ENCODE measurements at regions not wholly inside any gene's neighbourhood (a gene's known extent, or its start where the extent isn't known, plus 50 kb on each side); places are given as distances from the start of the nearest gene placed in this dataset.
"Not testable (repeated sequence)": the region's sequence is repeated elsewhere in the genome, so short reads cannot be mapped to it uniquely, and the experiment has no call there.

- no peak for DNase-seq
Observed at GRCh38 chr14:51351997-51352396, 112.0 kb downstream of the TMX1 start.

DNA sequence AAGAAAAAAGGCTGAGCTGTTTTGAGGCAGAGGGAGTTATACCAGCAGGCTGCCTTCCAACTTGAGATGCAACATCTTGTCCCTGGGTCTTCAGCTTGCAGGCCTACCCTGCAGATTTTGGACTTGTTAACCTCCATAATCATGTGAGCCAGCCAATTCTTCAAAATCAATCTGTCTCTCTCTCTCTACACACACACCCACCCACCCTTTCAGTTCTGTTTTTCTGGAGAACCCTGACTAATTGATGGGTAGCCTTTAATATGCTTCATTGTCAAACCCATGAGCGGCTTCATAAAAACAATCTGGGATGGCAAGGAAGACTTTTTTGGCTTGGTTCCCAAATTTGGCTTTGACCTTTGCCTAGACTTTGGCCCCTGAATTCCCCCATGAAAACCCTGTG is 113.9 kb downstream of the TMX1 start:
- no peak for DNase-seq

DNA sequence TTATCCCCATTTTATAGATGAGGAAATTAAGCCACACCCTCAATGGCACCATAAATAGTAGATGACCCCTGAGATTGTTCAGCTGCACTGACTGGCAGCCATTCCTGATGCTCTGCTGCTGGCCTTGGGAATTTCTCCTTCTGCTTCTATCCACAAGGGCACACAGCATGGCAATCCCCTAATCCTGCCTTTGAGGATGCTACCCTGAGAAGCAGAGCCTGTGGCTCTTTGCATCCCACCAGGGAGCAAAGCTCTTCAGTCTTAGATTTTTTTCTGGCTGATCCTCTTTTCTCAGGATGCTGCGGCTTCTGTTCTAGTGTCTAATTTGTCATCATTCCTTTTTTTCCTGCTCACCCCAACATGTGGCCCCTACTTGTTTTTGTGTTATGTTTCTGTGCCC is 114.8 kb downstream of the TMX1 start:
- DNase-seq, result no peak

DNA sequence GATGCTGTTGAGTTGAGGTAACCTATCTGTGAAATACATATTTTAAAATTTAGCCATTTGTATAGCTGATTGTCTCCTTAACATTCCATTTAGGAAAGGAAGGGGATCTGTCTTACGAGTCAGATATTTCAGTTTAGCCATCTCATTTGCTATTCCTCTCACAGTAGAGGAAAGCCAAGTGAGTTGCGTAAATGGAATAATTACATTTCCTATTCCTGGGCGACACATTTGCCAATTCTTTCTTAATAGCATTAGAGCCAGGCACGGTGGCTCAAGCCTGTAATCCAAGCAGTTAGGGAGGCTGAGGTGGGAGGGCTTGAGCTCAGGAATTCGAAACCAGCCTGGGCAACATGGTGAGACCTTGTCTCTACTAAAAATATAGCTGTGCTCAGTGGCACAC is 116.3 kb downstream of the TMX1 start:
- DNase-seq, result no peak

DNA sequence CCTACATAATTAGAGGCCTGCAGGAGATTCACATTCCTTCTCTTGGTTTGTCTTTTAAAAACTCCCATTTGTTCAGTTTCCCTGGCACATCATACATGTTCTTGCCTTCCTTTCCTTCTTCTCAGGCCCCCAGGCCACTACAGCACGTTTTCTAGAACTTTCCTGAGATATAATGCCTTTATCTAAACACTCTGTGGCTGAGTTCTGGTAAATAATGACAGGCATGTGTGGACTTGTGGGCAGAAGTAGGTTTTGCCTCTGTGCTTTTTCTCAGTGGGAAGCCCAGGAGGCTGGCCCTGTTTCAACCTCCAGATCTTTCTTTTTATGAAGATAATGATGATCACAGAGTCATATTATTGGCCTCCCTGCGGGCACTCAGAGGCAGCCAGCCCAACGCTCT is 117.2 kb downstream of the TMX1 start:
- no peak for DNase-seq

GRCh38 chr14:51360592-51360991 is 120.5 kb downstream of the TMX1 start:
- peak; percentile 53 for DNase-seq

DNA sequence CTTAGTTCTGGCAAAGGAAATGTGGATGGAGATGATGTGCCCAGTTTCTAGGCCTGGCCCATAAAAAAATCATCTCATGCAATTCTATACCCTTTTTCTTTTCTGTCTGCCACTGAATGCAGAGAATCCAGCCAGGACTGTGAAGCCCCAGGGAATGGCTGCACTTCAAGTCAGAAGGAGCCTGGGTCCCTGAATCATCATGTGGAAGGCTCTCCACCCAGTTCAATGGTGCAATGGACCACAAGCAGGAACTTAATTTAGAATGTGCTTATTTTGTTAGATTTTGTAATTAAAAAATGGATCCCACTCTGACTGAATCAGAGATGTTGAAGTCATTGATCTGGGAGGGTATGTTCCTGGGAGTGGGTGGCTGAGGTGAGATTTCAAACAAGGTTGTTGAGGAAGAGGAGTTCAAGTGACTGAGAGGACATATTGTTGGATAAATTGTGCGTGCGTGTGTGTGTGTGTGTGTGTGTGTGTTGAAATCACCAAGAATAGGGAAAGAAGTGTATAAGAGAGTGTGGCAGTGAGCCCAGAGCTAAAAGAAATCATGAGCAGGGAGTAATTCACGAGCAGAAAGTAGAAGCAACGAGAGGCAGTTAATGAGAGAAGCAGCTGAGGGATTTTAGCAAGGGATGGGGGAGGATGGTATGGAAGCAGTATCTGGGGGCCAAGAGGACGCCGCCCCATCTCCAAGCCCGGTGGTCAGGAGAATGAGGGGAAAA is 125.4 kb downstream of the TMX1 start:
- DNase-seq, result no peak

DNA sequence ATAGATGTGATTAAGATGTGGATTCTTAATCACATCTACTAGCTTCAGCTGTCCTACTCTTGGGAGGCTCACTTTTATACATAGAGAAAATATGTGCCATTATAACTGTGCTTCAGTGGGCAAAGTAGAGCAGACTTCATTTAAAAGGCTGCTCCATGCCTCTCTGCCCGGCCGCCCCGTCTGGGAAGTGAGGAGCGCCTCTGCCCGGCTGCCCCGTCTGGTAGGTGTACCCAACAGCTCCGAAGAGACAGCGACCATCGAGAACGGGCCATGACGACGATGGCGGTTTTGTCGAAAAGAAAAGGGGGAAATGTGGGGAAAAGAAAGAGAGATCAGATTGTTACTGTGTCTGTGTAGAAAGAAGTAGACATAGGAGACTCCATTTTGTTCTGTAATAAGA is 126.4 kb downstream of the TMX1 start:
- DNase-seq, result not testable (repeated sequence)

GRCh38 chr14:51366866-51367599 is 127.0 kb downstream of the TMX1 start:
- not testable (repeated sequence) for DNase-seq

- DNase-seq, result peak; percentile 12
Observed at GRCh38 chr14:51367600-51367931, 127.5 kb downstream of the TMX1 start.

- no peak for DNase-seq
Observed at GRCh38 chr14:51368721-51369163, 128.7 kb downstream of the TMX1 start.

DNA sequence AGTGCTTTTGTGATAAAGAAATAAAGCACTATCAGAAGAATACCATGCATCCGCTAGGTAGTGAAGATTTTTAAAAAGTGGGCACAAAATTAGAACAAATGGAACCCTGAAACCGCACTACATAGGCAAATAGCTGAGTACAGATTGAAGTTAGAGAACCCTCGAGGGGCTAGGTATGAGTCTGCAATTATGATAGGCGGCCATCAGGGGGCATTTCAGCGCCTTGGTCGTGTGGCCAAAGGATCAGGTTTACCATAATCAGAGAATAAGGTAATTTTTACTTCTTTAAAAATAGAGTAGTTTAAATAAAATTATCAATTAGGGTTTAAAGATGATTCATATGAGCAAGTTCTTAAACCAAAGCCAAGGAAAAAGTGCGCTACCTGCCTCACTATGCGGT is 129.8 kb downstream of the TMX1 start:
- peak; percentile 29 for DNase-seq

DNA sequence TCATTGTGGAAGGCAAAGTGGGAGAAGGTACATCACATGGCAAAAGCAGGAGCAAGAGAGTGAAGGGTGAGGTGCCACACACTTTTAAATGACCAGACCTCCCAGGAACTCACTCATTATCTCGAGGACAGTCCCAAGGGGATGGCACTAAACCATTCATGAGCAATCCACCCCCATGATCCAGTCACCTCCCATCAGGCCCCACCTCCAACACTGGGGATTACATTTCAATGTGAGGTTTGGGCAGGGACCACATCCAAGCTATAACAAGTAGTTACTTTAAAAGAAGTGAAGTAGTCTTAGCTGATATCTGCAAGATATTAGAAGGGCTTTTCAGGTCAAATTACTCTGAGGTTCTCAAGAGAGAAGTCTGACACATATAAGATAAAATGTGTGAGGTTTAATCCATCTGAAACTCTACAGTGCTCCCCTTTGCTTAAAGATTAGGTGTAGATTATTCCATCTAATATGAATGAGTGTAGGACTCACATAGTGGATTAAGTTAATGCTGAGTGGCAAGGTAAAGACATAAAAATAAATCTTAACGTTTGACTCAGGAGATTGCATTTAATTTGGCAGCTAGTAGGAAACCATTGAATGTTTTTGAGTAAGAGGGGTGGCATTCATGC is 130.8 kb downstream of the TMX1 start:
- DNase-seq, result no peak

DNA sequence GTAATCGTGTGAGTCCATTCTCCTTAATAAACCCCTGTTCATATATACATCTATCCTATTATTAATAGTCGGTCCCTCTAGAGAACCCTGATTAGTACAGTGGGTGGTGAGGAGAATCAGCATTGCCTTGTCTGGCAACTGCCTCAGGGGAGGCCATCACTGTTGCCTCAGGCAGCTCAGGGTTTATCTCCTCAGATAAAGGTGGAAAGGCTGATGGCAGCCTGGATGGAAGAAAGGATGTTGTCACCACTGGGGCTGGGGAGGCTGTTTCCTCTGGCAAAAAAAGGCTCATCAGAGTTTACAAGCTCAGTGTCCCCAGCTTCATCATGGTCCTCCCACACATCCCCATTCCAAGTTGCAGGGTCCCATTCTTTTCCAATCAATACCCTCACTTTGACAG is 137.1 kb downstream of the TMX1 start:
- not testable (repeated sequence) for DNase-seq

DNA sequence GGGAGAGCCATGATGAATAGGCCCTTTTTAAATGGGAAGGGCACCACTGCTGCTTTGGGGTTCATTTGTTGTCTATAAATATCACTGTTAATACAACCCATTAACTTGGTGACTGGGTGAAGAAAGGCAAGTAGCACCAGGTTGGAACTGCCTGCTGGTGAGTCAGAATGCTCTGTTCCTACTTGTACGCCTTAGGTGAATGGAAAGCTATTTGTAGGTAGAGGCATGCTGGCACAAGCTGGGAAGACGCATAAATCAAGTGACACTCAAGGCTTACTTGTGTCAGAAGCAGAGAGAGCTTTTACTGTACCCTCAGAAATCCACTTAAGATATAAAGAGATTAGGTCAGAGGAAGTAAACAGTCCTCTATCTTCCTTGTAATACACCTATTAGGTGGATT is 142.5 kb downstream of the TMX1 start:
- no peak for DNase-seq

- no peak for DNase-seq
Observed at GRCh38 chr14:51386411-51386810, 146.4 kb downstream of the TMX1 start.

DNA sequence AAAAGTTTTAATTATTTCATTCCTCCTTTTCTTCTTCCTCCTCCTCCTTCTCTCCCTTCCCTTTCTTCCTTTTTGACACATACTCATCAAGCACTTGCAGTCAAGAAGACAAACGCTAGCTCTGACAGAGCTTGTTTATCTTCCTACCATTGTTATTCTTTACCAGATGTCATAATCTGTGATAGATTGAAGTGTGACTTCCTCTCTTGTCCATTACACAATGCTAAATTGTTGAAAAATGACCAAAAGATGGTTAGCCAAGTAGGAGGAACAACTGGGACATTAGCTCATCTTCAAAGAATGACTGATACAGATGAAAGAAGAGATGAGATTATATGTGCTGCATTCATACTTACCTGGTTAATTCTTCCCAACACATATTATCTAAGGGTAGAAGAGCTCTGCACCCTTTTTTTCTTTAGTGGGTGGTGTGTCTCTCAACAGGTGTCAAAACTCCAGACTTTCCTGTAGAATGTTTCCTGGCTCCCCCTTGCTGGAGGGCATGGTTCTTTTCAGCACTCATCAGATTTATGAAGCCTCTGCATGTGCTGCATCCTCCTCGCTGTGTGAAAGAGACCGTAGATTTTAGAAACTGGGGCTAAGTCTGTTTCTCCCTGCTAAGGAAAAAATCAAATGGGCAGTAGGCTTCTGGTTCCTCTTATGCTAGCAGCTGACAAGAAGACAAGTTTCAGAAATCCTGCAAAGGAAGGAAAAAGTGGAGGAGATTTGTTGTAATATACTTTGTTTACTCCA is 147.1 kb downstream of the TMX1 start:
- DNase-seq, result peak; percentile 25

GRCh38 chr14:51392416-51392815 is 152.4 kb downstream of the TMX1 start:
- DNase-seq, result no peak

DNA sequence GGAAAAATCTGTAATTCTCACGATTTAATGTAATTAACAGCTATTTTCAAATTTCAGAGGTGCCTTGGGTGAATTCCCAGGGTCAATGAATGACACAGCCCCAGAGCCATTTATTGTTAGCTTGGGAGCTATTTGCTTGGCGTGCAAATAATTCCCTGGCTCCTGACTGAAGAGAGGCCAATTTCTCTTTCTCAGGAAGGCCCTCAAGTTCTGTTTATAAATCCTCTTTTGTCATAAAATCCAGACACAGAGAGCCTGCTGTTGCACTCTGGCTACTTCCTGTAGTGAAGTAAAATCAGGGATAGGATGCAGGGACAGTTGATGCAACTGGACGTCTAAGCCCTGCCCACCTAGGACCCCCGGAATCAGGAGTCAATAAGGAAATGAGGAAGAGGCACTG is 154.3 kb downstream of the TMX1 start:
- peak; percentile 46 for DNase-seq

- DNase-seq, result peak; percentile 25
Observed at GRCh38 chr14:51394804-51395203, 154.8 kb downstream of the TMX1 start.

- peak; percentile 93 for DNase-seq
Observed at GRCh38 chr14:51395361-51395849, 155.4 kb downstream of the TMX1 start.

DNA sequence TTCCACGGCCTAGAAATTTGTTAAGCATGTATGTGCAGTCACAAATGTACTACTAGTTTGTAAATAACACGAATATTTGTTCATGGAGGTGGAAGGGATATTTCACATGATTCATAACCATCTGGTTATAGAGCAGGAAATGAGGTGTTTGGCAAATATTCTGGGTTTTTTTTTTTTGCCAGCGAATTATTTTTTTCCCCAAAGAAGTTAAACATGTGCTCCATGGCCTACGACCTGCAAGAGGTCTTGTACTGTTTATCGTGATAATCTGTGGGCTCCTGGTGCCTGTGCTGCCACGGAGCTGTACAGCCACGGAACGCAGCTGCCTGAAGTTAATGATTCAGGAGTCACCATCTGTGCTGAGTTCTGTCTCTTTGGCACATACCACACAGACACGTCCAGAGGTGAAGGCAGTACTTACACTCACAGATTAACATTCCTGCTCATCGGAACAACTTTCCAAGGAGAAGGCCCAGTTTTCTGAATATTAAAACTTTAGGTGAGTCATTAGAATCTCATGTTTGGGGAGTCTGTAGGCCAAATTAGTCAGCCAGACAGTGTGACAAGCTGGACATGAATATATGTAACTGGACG is 156.3 kb downstream of the TMX1 start:
- DNase-seq, result peak; percentile 99

DNA sequence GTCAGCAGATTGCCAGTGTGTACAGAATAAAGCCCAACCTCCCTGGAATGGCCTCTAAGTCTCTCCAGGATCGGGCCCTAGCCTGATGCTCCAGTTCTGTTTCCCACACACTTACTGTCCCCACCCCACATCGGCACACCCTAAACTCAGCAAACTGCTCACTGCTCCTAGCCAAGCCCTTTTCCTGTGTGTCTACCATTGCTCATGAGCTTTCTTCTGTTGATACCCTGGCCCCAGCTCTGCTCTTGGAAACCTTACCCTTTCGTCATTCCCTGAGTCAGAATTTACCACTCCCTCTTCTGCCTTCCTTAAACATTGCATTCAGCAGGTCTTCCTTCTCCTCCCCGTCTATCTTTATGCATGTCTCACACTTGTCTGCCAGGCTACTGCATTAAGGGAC is 158.9 kb downstream of the TMX1 start:
- peak; percentile 58 for DNase-seq
